ENCODE measurements at regions not wholly inside any gene's neighbourhood (a gene's known extent, or its start where the extent isn't known, plus 50 kb on each side); places are given as distances from the start of the nearest gene placed in this dataset.

GRCh38 chr5:117286813-117287212 is 712.2 kb upstream of the SEMA6A start:
- H3K27ac ChIP-seq (replicated peaks; ENCODE audit: low read length) = no peak overlapping the region
- H2BK12ac ChIP-seq (ENCODE audit: low read length) = no peak overlapping the region
- no peak overlapping the region for H3K4me3 ChIP-seq (ENCODE audit: low read length in 2 of 2)
- H2AFZ ChIP-seq (ENCODE audit: low read length) = no peak overlapping the region
- no peak overlapping the region for H3K9ac ChIP-seq (ENCODE audit: low read depth, low read length, poor library complexity)
- no peak overlapping the region for H3K4me2 ChIP-seq (ENCODE audit: insufficient read depth, low read length, poor library complexity, severe bottlenecking)
- no peaks in the 10 kb centered on the region for H3K36me3 ChIP-seq (replicated peaks in 1 of 2; ENCODE audit: control insufficient read depth in 2 of 2, insufficient read depth in 2 of 2, low read length in 2 of 2)
- H2BK15ac ChIP-seq (ENCODE audit: low read length) = no peak overlapping the region
- no peak overlapping the region for H3K23ac ChIP-seq (ENCODE audit: low read depth, low read length, poor library complexity)
- no peak overlapping the region for H2BK5ac ChIP-seq (ENCODE audit: low read length)
- H3K4me1 ChIP-seq (ENCODE audit: control insufficient read depth in 2 of 2, insufficient read depth in 1 of 2, low read depth in 1 of 2, low read length in 2 of 2) = no peaks in the 10 kb centered on the region
- H3K18ac ChIP-seq (ENCODE audit: low read length) = no peak overlapping the region
- H3K14ac ChIP-seq (ENCODE audit: low read length) = no peak overlapping the region
- H4K91ac ChIP-seq (ENCODE audit: low read depth, low read length, poor library complexity) = no peak overlapping the region
- no peaks in the 10 kb centered on the region for H3K79me1 ChIP-seq (ENCODE audit: low read depth, low read length)
- H3K27me3 ChIP-seq (ENCODE audit: control insufficient read depth in 3 of 3, insufficient read depth in 3 of 3, low read depth in 1 of 3, low read length in 3 of 3) = no peaks in the 10 kb centered on the region
- DNase-seq (ENCODE audit: low spot score) = no peak
- H2AK5ac ChIP-seq (ENCODE audit: low read depth, low read length) = no peak overlapping the region
- no peaks in the 10 kb centered on the region for H3K9me3 ChIP-seq (replicated peaks in 1 of 2; ENCODE audit: control insufficient read depth in 2 of 2, insufficient read depth in 1 of 2, low read depth in 1 of 2, low read length in 2 of 2)
- no peak overlapping the region for H3K4ac ChIP-seq (ENCODE audit: low read length)
- no peak overlapping the region for H2BK120ac ChIP-seq (ENCODE audit: low read depth, low read length)
- H4K8ac ChIP-seq (ENCODE audit: low read depth, low read length) = no peak overlapping the region
- no CpG with 5 or more reads among the region's 1 CpG for WGBS, 2 donors (ENCODE audit: extremely low coverage in 2 of 2, insufficient read length in 2 of 2, insufficient replicate concordance in 1 of 2)

- Histone ChIP-seq H3K36me3 (replicated peaks in 1 of 2; ENCODE audit: control insufficient read depth in 2 of 2, insufficient read depth in 2 of 2, low read length in 2 of 2) (no peaks in the 10 kb centered on the region), H2BK120ac (ENCODE audit: low read depth, low read length) (no peak overlapping the region), H3K4ac (ENCODE audit: low read length) (no peak overlapping the region), H2BK5ac (ENCODE audit: low read length) (no peak overlapping the region), H2AK5ac (ENCODE audit: low read depth, low read length) (no peak overlapping the region), H3K27ac (replicated peaks; ENCODE audit: low read length) (no peak overlapping the region), H3K9me3 (replicated peaks in 1 of 2; ENCODE audit: control insufficient read depth in 2 of 2, insufficient read depth in 1 of 2, low read depth in 1 of 2, low read length in 2 of 2) (peaks cover 2 to 3% of the 10 kb centered on the region in 2 donors), H3K4me2 (ENCODE audit: insufficient read depth, low read length, poor library complexity, severe bottlenecking) (no peak overlapping the region), H4K8ac (ENCODE audit: low read depth, low read length) (no peak overlapping the region), H3K23ac (ENCODE audit: low read depth, low read length, poor library complexity) (no peak overlapping the region), H2BK12ac (ENCODE audit: low read length) (no peak overlapping the region), H3K4me1 (ENCODE audit: control insufficient read depth in 2 of 2, insufficient read depth in 1 of 2, low read depth in 1 of 2, low read length in 2 of 2) (peaks cover 0 to 8% of the 10 kb centered on the region in 2 donors), H2AFZ (ENCODE audit: low read length) (no peak overlapping the region), H3K9ac (ENCODE audit: low read depth, low read length, poor library complexity) (no peak overlapping the region), H4K91ac (ENCODE audit: low read depth, low read length, poor library complexity) (no peak overlapping the region), H3K14ac (ENCODE audit: low read length) (no peak overlapping the region), H2BK15ac (ENCODE audit: low read length) (no peak overlapping the region), H3K27me3 (ENCODE audit: control insufficient read depth in 3 of 3, insufficient read depth in 3 of 3, low read depth in 1 of 3, low read length in 3 of 3) (no peaks in the 10 kb centered on the region), H3K79me1 (ENCODE audit: low read depth, low read length) (no peaks in the 10 kb centered on the region), H3K4me3 (ENCODE audit: low read length in 2 of 2) (no peak overlapping the region), H3K18ac (ENCODE audit: low read length) (no peak overlapping the region)
- no CpG with 5 or more reads among the region's 2 CpGs for WGBS, 2 donors (ENCODE audit: extremely low coverage in 2 of 2, insufficient read length in 2 of 2, insufficient replicate concordance in 1 of 2)
- DNase-seq (ENCODE audit: low spot score) = no peak
Measured at GRCh38 chr5:117271656-117272055, 697.0 kb upstream of the SEMA6A start.

GRCh38 chr5:117266280-117266679 is 691.7 kb upstream of the SEMA6A start:
- H4K91ac ChIP-seq (ENCODE audit: low read depth, low read length, poor library complexity) = no peak overlapping the region
- no peak overlapping the region for H3K18ac ChIP-seq (ENCODE audit: low read length)
- no peak overlapping the region for H2BK12ac ChIP-seq (ENCODE audit: low read length)
- no peak overlapping the region for H3K23ac ChIP-seq (ENCODE audit: low read depth, low read length, poor library complexity)
- peaks cover 0 to 8% of the 10 kb centered on the region in 2 donors for H3K4me1 ChIP-seq (ENCODE audit: control insufficient read depth in 2 of 2, insufficient read depth in 1 of 2, low read depth in 1 of 2, low read length in 2 of 2)
- no peak overlapping the region for H3K4ac ChIP-seq (ENCODE audit: low read length)
- H3K4me3 ChIP-seq (ENCODE audit: low read length in 2 of 2) = no peak overlapping the region
- no peak overlapping the region for H2BK120ac ChIP-seq (ENCODE audit: low read depth, low read length)
- H2AFZ ChIP-seq (ENCODE audit: low read length) = no peak overlapping the region
- no peak overlapping the region for H3K9ac ChIP-seq (ENCODE audit: low read depth, low read length, poor library complexity)
- H2BK15ac ChIP-seq (ENCODE audit: low read length) = no peak overlapping the region
- no peak for DNase-seq (ENCODE audit: low spot score)
- H3K14ac ChIP-seq (ENCODE audit: low read length) = no peak overlapping the region
- no peaks in the 10 kb centered on the region for H3K27me3 ChIP-seq (ENCODE audit: control insufficient read depth in 3 of 3, insufficient read depth in 3 of 3, low read depth in 1 of 3, low read length in 3 of 3)
- no peak overlapping the region for H4K8ac ChIP-seq (ENCODE audit: low read depth, low read length)
- H2BK5ac ChIP-seq (ENCODE audit: low read length) = no peak overlapping the region
- H2AK5ac ChIP-seq (ENCODE audit: low read depth, low read length) = no peak overlapping the region
- H3K4me2 ChIP-seq (ENCODE audit: insufficient read depth, low read length, poor library complexity, severe bottlenecking) = no peak overlapping the region
- peaks cover 1 to 27% of the 10 kb centered on the region in 2 donors for H3K9me3 ChIP-seq (replicated peaks in 1 of 2; ENCODE audit: control insufficient read depth in 2 of 2, insufficient read depth in 1 of 2, low read depth in 1 of 2, low read length in 2 of 2)
- H3K27ac ChIP-seq (replicated peaks; ENCODE audit: low read length) = no peak overlapping the region
- no peaks in the 10 kb centered on the region for H3K36me3 ChIP-seq (replicated peaks in 1 of 2; ENCODE audit: control insufficient read depth in 2 of 2, insufficient read depth in 2 of 2, low read length in 2 of 2)
- no peaks in the 10 kb centered on the region for H3K79me1 ChIP-seq (ENCODE audit: low read depth, low read length)

GRCh38 chr5:117263231-117263630 is 688.6 kb upstream of the SEMA6A start:
- no peak overlapping the region for H2BK12ac ChIP-seq (ENCODE audit: low read length)
- no peak overlapping the region for H4K8ac ChIP-seq (ENCODE audit: low read depth, low read length)
- H3K79me1 ChIP-seq (ENCODE audit: low read depth, low read length) = no peaks in the 10 kb centered on the region
- peaks cover 0 to 5% of the 10 kb centered on the region in 2 donors for H3K4me1 ChIP-seq (ENCODE audit: control insufficient read depth in 2 of 2, insufficient read depth in 1 of 2, low read depth in 1 of 2, low read length in 2 of 2)
- H3K27ac ChIP-seq (replicated peaks; ENCODE audit: low read length) = peak overlapping the region; percentile 71
- H2BK5ac ChIP-seq (ENCODE audit: low read length) = no peak overlapping the region
- no peak overlapping the region for H2BK120ac ChIP-seq (ENCODE audit: low read depth, low read length)
- no peak overlapping the region for H4K91ac ChIP-seq (ENCODE audit: low read depth, low read length, poor library complexity)
- no peak overlapping the region for H3K9ac ChIP-seq (ENCODE audit: low read depth, low read length, poor library complexity)
- no peak overlapping the region for H3K23ac ChIP-seq (ENCODE audit: low read depth, low read length, poor library complexity)
- H2AFZ ChIP-seq (ENCODE audit: low read length) = peak overlapping the region; percentile 59
- H3K36me3 ChIP-seq (replicated peaks in 1 of 2; ENCODE audit: control insufficient read depth in 2 of 2, insufficient read depth in 2 of 2, low read length in 2 of 2) = no peaks in the 10 kb centered on the region
- H2AK5ac ChIP-seq (ENCODE audit: low read depth, low read length) = no peak overlapping the region
- peaks cover 1 to 27% of the 10 kb centered on the region in 2 donors for H3K9me3 ChIP-seq (replicated peaks in 1 of 2; ENCODE audit: control insufficient read depth in 2 of 2, insufficient read depth in 1 of 2, low read depth in 1 of 2, low read length in 2 of 2)
- DNase-seq (ENCODE audit: low spot score) = no peak
- no peaks in the 10 kb centered on the region for H3K27me3 ChIP-seq (ENCODE audit: control insufficient read depth in 3 of 3, insufficient read depth in 3 of 3, low read depth in 1 of 3, low read length in 3 of 3)
- H3K4me3 ChIP-seq (ENCODE audit: low read length in 2 of 2) = peak overlapping the region in 1 of 2 donors; percentile 19
- H3K14ac ChIP-seq (ENCODE audit: low read length) = no peak overlapping the region
- WGBS, 2 donors (ENCODE audit: extremely low coverage in 2 of 2, insufficient read length in 2 of 2, insufficient replicate concordance in 1 of 2) = no CpG with 5 or more reads among the region's 1 CpG
- no peak overlapping the region for H3K18ac ChIP-seq (ENCODE audit: low read length)
- no peak overlapping the region for H2BK15ac ChIP-seq (ENCODE audit: low read length)
- H3K4me2 ChIP-seq (ENCODE audit: insufficient read depth, low read length, poor library complexity, severe bottlenecking) = no peak overlapping the region
- no peak overlapping the region for H3K4ac ChIP-seq (ENCODE audit: low read length)

All from neuronal stem cell (in vitro differentiated cells).